ENCODE measurements at regions not wholly inside any gene's neighbourhood (a gene's known extent, or its start where the extent isn't known, plus 50 kb on each side); places are given as distances from the start of the nearest gene placed in this dataset.
"Not testable (repeated sequence)": the region's sequence is repeated elsewhere in the genome, so short reads cannot be mapped to it uniquely, and the experiment has no call there.

GRCh38 chr7:92915348-92915747 is 79.0 kb upstream of the CDK6 start:
- DNase-seq (ENCODE audit: low read depth in 2 of 2): no peak

GRCh38 chr7:92914645-92915044 is 78.3 kb upstream of the CDK6 start:
- DNase-seq (ENCODE audit: low read depth in 2 of 2): no peak

GRCh38 chr7:92913849-92914248 is 77.5 kb upstream of the CDK6 start:
- no peak for DNase-seq (ENCODE audit: low read depth in 2 of 2)

GRCh38 chr7:92910976-92911375 is 74.6 kb upstream of the CDK6 start:
- no peak for DNase-seq (ENCODE audit: low read depth in 2 of 2)

GRCh38 chr7:92909686-92910475 is 73.5 kb upstream of the CDK6 start:
- DNase-seq (ENCODE audit: low read depth in 2 of 2): no peak

GRCh38 chr7:92904244-92905131 is 68.1 kb upstream of the CDK6 start:
- peak; percentile 71 to 78 for DNase-seq (ENCODE audit: low read depth in 2 of 2)

- DNase-seq (ENCODE audit: low read depth in 2 of 2): no peak
These were observed 62.4 kb upstream of the CDK6 start for GRCh38 chr7:92898798-92899197.

- DNase-seq (ENCODE audit: low read depth in 2 of 2): not testable (repeated sequence)
These were observed 58.5 kb upstream of the CDK6 start for GRCh38 chr7:92894857-92895256.

- DNase-seq (ENCODE audit: low read depth in 2 of 2): no peak
These were observed 52.7 kb upstream of the CDK6 start for GRCh38 chr7:92889081-92889480.

Data from stimulated activated CD8-positive, alpha-beta memory T cell treated with anti-CD3 and anti-CD28 coated beads, Interleukin-2, amount 100 ng/mL, for 48 hours (primary cell).